Adipocyte (in vitro differentiated cells): ENCODE measurements at regions not wholly inside any gene's neighbourhood (a gene's known extent, or its start where the extent isn't known, plus 50 kb on each side); places are given as distances from the start of the nearest gene placed in this dataset.

Source experiments
- DNase-seq: peaks from one replicate; pipeline ENCODE4 v3.0.0-alpha.2; 2015; ENCODE audit warnings: low read depth
- H3K27me3 ChIP-seq: replicated peaks from 2 replicates; pipeline ENCODE4 v1.7.0; 2013; ENCODE audit warnings: mild to moderate bottlenecking, low read length, moderate library complexity; ENCODE audit not compliant: control insufficient read depth, insufficient read depth
- H3K36me3 ChIP-seq: 2 replicates; pipeline ENCODE4 v1.7.0; 2013; ENCODE audit warnings: low read length, mild to moderate bottlenecking, moderate library complexity; ENCODE audit not compliant: control insufficient read depth, insufficient read depth, severe bottlenecking
- H3K4me1 ChIP-seq: 2 replicates; pipeline ENCODE4 v1.7.0; 2013; ENCODE audit warnings: mild to moderate bottlenecking, low read length, moderate library complexity; ENCODE audit not compliant: control insufficient read depth, insufficient read depth
- H3K4me3 ChIP-seq: 2 replicates; pipeline ENCODE4 v1.7.0; 2013; ENCODE audit warnings: mild to moderate bottlenecking, low read length, moderate library complexity
- H3K9ac ChIP-seq: 2 replicates; pipeline ENCODE4 v1.7.0; 2013; ENCODE audit warnings: mild to moderate bottlenecking, low read length, moderate library complexity
- H3K9me3 ChIP-seq: 2 replicates; pipeline ENCODE4 v1.7.0; 2013; ENCODE audit warnings: mild to moderate bottlenecking, low read length, moderate library complexity; ENCODE audit not compliant: control insufficient read depth

- Histone ChIP-seq H3K9me3 (no peaks in the 10 kb centered on the region), H3K27me3 (no peaks in the 10 kb centered on the region), H3K4me3 (no peak overlapping the region), H3K4me1 (peaks cover 19% of the 10 kb centered on the region), H3K9ac (no peak overlapping the region), H3K36me3 (no peaks in the 10 kb centered on the region)
- no peak for DNase-seq
Measured at GRCh38 chr1:221074332-221074731, 195.1 kb downstream of the HLX start.

DNA sequence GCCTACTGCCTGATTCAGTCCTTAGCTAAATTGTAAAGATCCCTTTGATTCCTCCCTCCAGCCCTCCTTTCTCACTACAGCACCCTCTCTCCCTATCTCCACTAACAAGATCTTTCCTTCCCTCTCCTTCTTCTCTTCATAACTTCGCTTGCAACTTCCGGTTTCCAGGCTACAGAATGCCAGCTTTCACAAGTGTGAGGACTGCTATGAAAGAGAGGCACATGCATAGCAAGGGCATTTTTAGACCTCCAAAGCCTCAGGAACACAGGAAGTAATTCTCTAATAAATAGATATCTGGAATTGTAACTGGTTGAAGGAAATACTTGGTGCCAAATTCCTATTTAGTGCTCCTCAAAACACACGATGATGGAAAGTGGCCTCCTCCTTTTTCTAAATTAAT, 196.7 kb downstream of the HLX start:
- Histone ChIP-seq H3K36me3 (no peaks in the 10 kb centered on the region), H3K4me1 (peaks cover 19% of the 10 kb centered on the region), H3K27me3 (no peaks in the 10 kb centered on the region), H3K9me3 (no peaks in the 10 kb centered on the region), H3K9ac (no peak overlapping the region), H3K4me3 (no peak overlapping the region)
- DNase-seq = no peak

DNA sequence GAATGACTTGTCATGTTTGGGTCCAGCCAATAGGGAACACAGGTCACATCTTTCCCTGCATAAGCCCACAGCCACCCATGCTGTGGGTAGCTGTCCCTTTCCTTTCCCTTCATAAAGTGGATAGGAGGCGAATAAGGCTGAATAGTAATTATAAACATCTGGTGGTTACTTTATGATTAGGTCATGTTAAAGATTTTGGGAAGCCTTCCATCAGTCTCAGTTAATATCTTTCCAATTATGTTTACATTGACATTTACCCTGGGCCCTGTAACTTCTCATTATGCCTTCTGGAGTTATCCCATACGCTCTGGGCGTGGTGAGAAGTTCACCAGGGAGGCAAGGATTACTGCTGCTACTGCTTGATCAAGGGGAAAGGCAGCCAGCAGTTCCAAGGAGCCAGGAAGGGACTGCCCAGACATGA, 197.2 kb downstream of the HLX start:
- Histone ChIP-seq H3K27me3 (no peaks in the 10 kb centered on the region), H3K4me3 (no peak overlapping the region), H3K9ac (no peak overlapping the region), H3K36me3 (no peaks in the 10 kb centered on the region), H3K9me3 (no peaks in the 10 kb centered on the region), H3K4me1 (peaks cover 18% of the 10 kb centered on the region)
- DNase-seq = peak; percentile 32

DNA sequence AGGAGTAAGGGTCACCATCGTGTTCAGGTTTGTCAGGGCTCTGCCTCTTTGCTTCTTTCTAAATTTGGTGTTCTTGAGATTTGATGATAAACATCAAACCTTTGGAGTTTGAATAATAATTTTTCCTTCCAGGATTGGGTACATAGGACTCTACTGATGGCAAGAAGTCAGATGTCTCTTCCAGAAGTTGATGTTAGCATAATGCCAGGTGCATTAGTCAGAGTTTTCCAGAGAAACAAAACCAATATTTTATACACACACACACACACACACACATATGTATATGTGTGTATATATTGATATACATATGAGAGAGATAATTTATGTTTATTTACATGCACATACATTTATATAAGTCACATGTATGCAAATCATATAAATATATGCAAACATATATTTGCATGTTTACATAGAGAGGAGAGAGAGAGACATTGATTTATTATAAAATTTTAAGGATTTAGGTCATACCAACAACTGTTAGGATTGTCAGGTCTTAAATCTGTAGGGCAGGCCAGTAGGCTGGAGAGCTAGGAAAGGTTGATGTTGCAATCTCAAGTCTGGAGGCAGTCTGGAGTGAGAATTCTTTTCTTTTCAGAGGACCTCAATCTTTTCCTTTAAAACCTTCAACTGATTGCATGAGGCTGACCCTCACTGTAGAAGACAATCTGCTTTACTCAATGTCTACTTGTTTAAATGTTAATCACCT, 199.2 kb downstream of the HLX start:
- DNase-seq = peak; percentile 53
- Histone ChIP-seq H3K4me1 (peaks cover 10% of the 10 kb centered on the region), H3K27me3 (no peaks in the 10 kb centered on the region), H3K4me3 (no peak overlapping the region), H3K9me3 (no peaks in the 10 kb centered on the region), H3K9ac (no peak overlapping the region), H3K36me3 (no peaks in the 10 kb centered on the region)

GRCh38 chr1:221083902-221084301, 204.7 kb downstream of the HLX start:
- Histone ChIP-seq H3K4me3 (no peak overlapping the region), H3K36me3 (no peaks in the 10 kb centered on the region), H3K9me3 (no peaks in the 10 kb centered on the region), H3K27me3 (no peaks in the 10 kb centered on the region), H3K9ac (no peak overlapping the region), H3K4me1 (peaks cover 27% of the 10 kb centered on the region)
- DNase-seq = no peak

GRCh38 chr1:221084681-221085080, 205.4 kb downstream of the HLX start:
- Histone ChIP-seq H3K27me3 (no peaks in the 10 kb centered on the region), H3K9ac (no peak overlapping the region), H3K4me3 (no peak overlapping the region), H3K4me1 (peaks cover 35% of the 10 kb centered on the region), H3K9me3 (no peaks in the 10 kb centered on the region), H3K36me3 (no peaks in the 10 kb centered on the region)
- no peak for DNase-seq

DNA sequence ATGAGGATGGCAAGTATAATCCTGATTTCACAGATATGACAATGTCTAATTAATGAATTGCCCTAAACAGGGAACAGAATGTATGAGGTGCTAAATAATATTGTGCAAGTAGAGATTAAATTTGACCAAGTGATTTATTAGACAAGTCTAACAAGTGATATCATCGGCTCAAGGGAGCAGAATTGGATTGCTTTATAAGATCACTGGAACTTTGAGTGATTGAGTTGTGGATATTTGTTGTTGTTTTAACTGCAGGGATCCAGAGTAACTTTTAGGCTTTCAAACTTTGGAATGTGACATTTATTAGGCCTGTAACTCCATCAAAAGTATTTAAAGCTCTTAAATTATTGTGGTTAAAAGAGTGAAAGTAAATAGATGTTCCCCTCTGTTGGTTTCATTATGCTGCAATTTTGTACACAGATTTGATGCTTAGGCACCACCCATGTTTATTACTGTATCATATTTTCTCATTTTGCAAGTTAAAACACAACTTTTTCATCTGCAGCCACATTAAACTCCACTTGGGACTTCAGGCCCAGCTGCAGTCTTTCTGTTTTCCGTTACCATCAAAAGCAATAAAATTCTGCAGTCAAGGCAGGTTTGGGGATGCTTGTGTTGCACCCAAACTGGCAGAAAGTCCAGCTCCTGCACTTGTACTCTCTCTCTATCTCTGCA, 206.6 kb downstream of the HLX start:
- peak overlapping the region; percentile 7 for H3K4me3 ChIP-seq
- no peaks in the 10 kb centered on the region for H3K27me3 ChIP-seq

GRCh38 chr1:221087919-221088318, 208.7 kb downstream of the HLX start:
- Histone ChIP-seq H3K27me3 (no peaks in the 10 kb centered on the region), H3K36me3 (no peaks in the 10 kb centered on the region), H3K4me3 (no peak overlapping the region), H3K9ac (no peak overlapping the region), H3K9me3 (no peaks in the 10 kb centered on the region), H3K4me1 (peaks cover 37% of the 10 kb centered on the region)
- peak; percentile 3 for DNase-seq

More for the DNA sequence above, 206.6 kb downstream of the HLX start:
- no peaks in the 10 kb centered on the region for H3K36me3 ChIP-seq
- H3K9ac ChIP-seq = peak overlapping the region; percentile 1
- DNase-seq = no peak
- H3K9me3 ChIP-seq = no peaks in the 10 kb centered on the region
- peaks cover 37% of the 10 kb centered on the region for H3K4me1 ChIP-seq

- H3K4me1 ChIP-seq = peaks cover 42% of the 10 kb centered on the region
- no peaks in the 10 kb centered on the region for H3K9me3 ChIP-seq
- peak overlapping the region; percentile 18 for H3K9ac ChIP-seq
- peak; percentile 34 for DNase-seq
- no peak overlapping the region for H3K4me3 ChIP-seq
- H3K36me3 ChIP-seq = no peaks in the 10 kb centered on the region
- H3K27me3 ChIP-seq = no peaks in the 10 kb centered on the region
Measured at GRCh38 chr1:221089273-221089672, 210.0 kb downstream of the HLX start.

DNA sequence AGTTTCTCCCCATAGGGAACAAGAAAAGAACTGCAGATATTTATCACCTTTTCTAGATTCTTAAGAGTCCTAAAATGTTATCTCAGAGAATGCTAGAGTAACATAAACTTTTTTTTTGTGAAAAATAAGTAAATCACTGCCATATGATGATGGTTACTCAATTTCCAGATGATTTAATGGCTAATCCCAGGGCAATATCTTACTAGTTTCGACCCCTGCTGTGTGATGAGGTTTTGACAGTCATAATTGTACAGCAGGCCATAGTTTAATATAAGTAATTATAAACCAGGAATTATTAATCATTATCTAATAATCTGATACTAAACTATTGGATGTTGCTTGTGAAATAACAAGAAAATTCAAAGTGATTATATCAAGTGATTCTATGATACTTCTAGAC, 210.6 kb downstream of the HLX start:
- Histone ChIP-seq H3K27me3 (no peaks in the 10 kb centered on the region), H3K36me3 (no peaks in the 10 kb centered on the region), H3K4me1 (peaks cover 42% of the 10 kb centered on the region), H3K9me3 (no peaks in the 10 kb centered on the region), H3K4me3 (no peak overlapping the region), H3K9ac (peak overlapping the region; percentile 18)
- DNase-seq = no peak

- Histone ChIP-seq H3K4me3 (no peak overlapping the region), H3K27me3 (no peaks in the 10 kb centered on the region), H3K4me1 (peaks cover 36% of the 10 kb centered on the region), H3K36me3 (no peaks in the 10 kb centered on the region), H3K9ac (no peak overlapping the region), H3K9me3 (no peaks in the 10 kb centered on the region)
- DNase-seq = peak; percentile 41
Measured at GRCh38 chr1:221093903-221094791, 214.9 kb downstream of the HLX start.
